ENCODE measurements at regions not wholly inside any gene's neighbourhood (a gene's known extent, or its start where the extent isn't known, plus 50 kb on each side); places are given as distances from the start of the nearest gene placed in this dataset.
"Not testable (repeated sequence)": the region's sequence is repeated elsewhere in the genome, so short reads cannot be mapped to it uniquely, and the experiment has no call there.

- TF ChIP-seq EZH2 (IDR thresholded peaks at IDR 0.05; ENCODE audit: borderline replicate concordance) (no peak), EZH2phosphoT487 (IDR thresholded peaks at IDR 0.05; ENCODE audit: low read depth, severe bottlenecking, unreplicated experiment) (no peak), CTCF (IDR thresholded peaks at IDR 0.05; ENCODE audit: poor library complexity) (no peak)
- 92% methylated on average over 2 of the region's 2 CpGs for WGBS (ENCODE audit: low lambda C conversion rate, missing lambda C conversion rate)
- no peak overlapping the region for H3K4me3 ChIP-seq
- no peaks in the 10 kb centered on the region for H3K27me3 ChIP-seq
- H3K9me2 ChIP-seq (replicated peaks; ENCODE audit: insufficient read depth): no peaks in the 10 kb centered on the region
- no peaks in the 10 kb centered on the region for H3K36me3 ChIP-seq (replicated peaks; ENCODE audit: insufficient read depth, low read depth)
- no peaks in the 10 kb centered on the region for H4K20me1 ChIP-seq (ENCODE audit: insufficient read depth, poor library complexity, severe bottlenecking)
- H3K4me2 ChIP-seq: no peak overlapping the region
- H2AFZ ChIP-seq: no peak overlapping the region
- no peaks in the 10 kb centered on the region for H3K4me1 ChIP-seq (ENCODE audit: insufficient read depth)
- H3K27ac ChIP-seq: no peak overlapping the region
- no peaks in the 10 kb centered on the region for H3K9me3 ChIP-seq (ENCODE audit: low read depth)
- DNase-seq (ENCODE audit: low spot score): no peak
- H3K79me2 ChIP-seq: no peaks in the 10 kb centered on the region
Measured at GRCh38 chr3:153373606-153374005, 211.6 kb downstream of the RAP2B start.

GRCh38 chr3:153378366-153378765 is 216.3 kb downstream of the RAP2B start:
- not testable (repeated sequence) for H4K20me1 ChIP-seq (ENCODE audit: insufficient read depth, poor library complexity, severe bottlenecking); H3K27ac ChIP-seq; H3K9me2 ChIP-seq (replicated peaks; ENCODE audit: insufficient read depth); H3K4me3 ChIP-seq; DNase-seq (ENCODE audit: low spot score); H3K4me2 ChIP-seq; H3K27me3 ChIP-seq; H3K9me3 ChIP-seq (ENCODE audit: low read depth); H3K79me2 ChIP-seq; H3K4me1 ChIP-seq (ENCODE audit: insufficient read depth); H2AFZ ChIP-seq; H3K36me3 ChIP-seq (replicated peaks; ENCODE audit: insufficient read depth, low read depth)
- 89% methylated on average over 17 of the region's 24 CpGs for WGBS (ENCODE audit: low lambda C conversion rate, missing lambda C conversion rate)

GRCh38 chr3:153379516-153379915 is 217.5 kb downstream of the RAP2B start:
- TF ChIP-seq EZH2phosphoT487 (IDR thresholded peaks at IDR 0.05; ENCODE audit: low read depth, severe bottlenecking, unreplicated experiment): no peak
- TF ChIP-seq CTCF (IDR thresholded peaks at IDR 0.05; ENCODE audit: poor library complexity): no peak
- TF ChIP-seq EZH2 (IDR thresholded peaks at IDR 0.05; ENCODE audit: borderline replicate concordance): no peak
- Histone ChIP-seq H4K20me1 (ENCODE audit: insufficient read depth, poor library complexity, severe bottlenecking) (no peaks in the 10 kb centered on the region), H3K79me2 (no peaks in the 10 kb centered on the region), H3K4me1 (ENCODE audit: insufficient read depth) (no peaks in the 10 kb centered on the region), H2AFZ (no peak overlapping the region), H3K9me2 (replicated peaks; ENCODE audit: insufficient read depth) (no peaks in the 10 kb centered on the region), H3K9me3 (ENCODE audit: low read depth) (no peaks in the 10 kb centered on the region), H3K27ac (no peak overlapping the region), H3K4me3 (no peak overlapping the region), H3K27me3 (no peaks in the 10 kb centered on the region), H3K4me2 (no peak overlapping the region), H3K36me3 (replicated peaks; ENCODE audit: insufficient read depth, low read depth) (no peaks in the 10 kb centered on the region)
- DNase-seq (ENCODE audit: low spot score): no peak
- WGBS (ENCODE audit: low lambda C conversion rate, missing lambda C conversion rate): 41% methylated on average over 1 of the region's 1 CpG

- Histone ChIP-seq H3K4me3 (no peak overlapping the region), H3K36me3 (replicated peaks; ENCODE audit: insufficient read depth, low read depth) (no peaks in the 10 kb centered on the region), H3K9me2 (replicated peaks; ENCODE audit: insufficient read depth) (no peaks in the 10 kb centered on the region), H3K4me1 (ENCODE audit: insufficient read depth) (no peaks in the 10 kb centered on the region), H3K27me3 (no peaks in the 10 kb centered on the region), H3K79me2 (no peaks in the 10 kb centered on the region), H3K4me2 (no peak overlapping the region), H3K9me3 (ENCODE audit: low read depth) (no peaks in the 10 kb centered on the region), H2AFZ (no peak overlapping the region), H3K27ac (no peak overlapping the region), H4K20me1 (ENCODE audit: insufficient read depth, poor library complexity, severe bottlenecking) (no peaks in the 10 kb centered on the region)
- TF ChIP-seq EZH2 (IDR thresholded peaks at IDR 0.05; ENCODE audit: borderline replicate concordance): no peak
- no peak for TF ChIP-seq EZH2phosphoT487 (IDR thresholded peaks at IDR 0.05; ENCODE audit: low read depth, severe bottlenecking, unreplicated experiment)
- no peak for TF ChIP-seq CTCF (IDR thresholded peaks at IDR 0.05; ENCODE audit: poor library complexity)
- no peak for DNase-seq (ENCODE audit: low spot score)
Measured at GRCh38 chr3:153385343-153385742, 223.3 kb downstream of the RAP2B start.
